Ectodermal cell (in vitro differentiated cells): ENCODE measurements at regions not wholly inside any gene's neighbourhood (a gene's known extent, or its start where the extent isn't known, plus 50 kb on each side); places are given as distances from the start of the nearest gene placed in this dataset.
"Not testable (repeated sequence)": the region's sequence is repeated elsewhere in the genome, so short reads cannot be mapped to it uniquely, and the experiment has no call there.

Source experiments
- H3K27ac ChIP-seq: 2 replicates; pipeline ENCODE4 v1.7.0; 2013; ENCODE audit warnings: mild to moderate bottlenecking, low read depth, low read length; ENCODE audit not compliant: insufficient read depth, poor library complexity, severe bottlenecking
- H3K27me3 ChIP-seq: 2 replicates; pipeline ENCODE4 v1.7.0; 2013; ENCODE audit warnings: mild to moderate bottlenecking, low read length; ENCODE audit not compliant: insufficient read depth, control insufficient read depth, poor library complexity, severe bottlenecking
- H3K36me3 ChIP-seq: one replicate; pipeline ENCODE4 v1.7.0; 2013; ENCODE audit warnings: low read length; ENCODE audit not compliant: control insufficient read depth, insufficient read depth
- H3K4me1 ChIP-seq: one replicate; pipeline ENCODE4 v1.7.0; 2013; ENCODE audit warnings: low read length; ENCODE audit not compliant: control insufficient read depth, insufficient read depth
- H3K4me3 ChIP-seq: 2 replicates; pipeline ENCODE4 v1.7.0; 2013; ENCODE audit warnings: low read depth, low read length, control low read depth; ENCODE audit not compliant: insufficient read depth
- H3K9me3 ChIP-seq: 2 replicates; pipeline ENCODE4 v1.7.0; 2013; ENCODE audit warnings: mild to moderate bottlenecking, low read length, moderate library complexity; ENCODE audit not compliant: control insufficient read depth
- WGBS, 2 experiments: methylation state at CpG; one replicate each; pipeline ENCODE4 v1.1.7; 2013; ENCODE audit warnings: missing lambda C conversion rate in 2 of 2; 5-methylcytosine and 5-hydroxymethylcytosine counted together

DNA sequence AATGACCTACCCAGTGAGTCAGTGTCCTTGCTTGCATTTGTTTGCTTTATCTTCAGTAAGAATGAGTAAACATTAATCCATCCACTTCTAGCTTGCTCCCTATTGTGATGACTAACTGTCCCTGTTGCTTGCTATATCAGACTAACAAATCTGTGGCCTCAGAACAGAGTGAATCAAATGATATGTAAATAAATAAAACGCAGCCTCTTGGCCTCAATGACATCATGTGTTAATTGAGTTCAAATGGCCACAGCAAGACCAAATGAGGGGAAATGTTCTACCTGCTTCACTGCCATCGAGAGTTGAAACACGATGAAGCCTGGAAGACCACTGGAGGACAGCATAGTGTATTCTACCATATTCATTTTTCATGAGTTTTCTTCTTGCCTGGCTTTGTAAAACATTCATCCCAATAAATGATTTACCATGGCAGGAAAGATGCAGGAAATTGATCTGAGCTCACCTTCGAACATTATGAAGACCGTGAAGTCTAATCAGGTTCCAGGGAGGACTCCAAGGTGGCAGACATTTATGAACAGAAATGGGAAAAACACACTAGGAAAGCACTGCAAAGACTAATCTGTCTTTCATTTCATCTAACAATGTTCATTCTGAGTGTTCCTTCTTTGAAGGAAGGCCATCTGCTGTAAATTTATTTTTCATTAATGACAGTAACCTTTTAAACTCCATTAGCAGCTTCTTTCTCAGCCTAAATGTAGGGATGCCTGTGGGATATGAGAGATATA, 1144.5 kb downstream of the TUSC7 start:
- 91 to 96% methylated on average over 5 of the region's 5 CpGs for WGBS, 2 experiments
- no peaks in the 10 kb centered on the region for H3K4me1 ChIP-seq
- H3K36me3 ChIP-seq, result no peaks in the 10 kb centered on the region
- no peaks in the 10 kb centered on the region for H3K27me3 ChIP-seq
- no peaks in the 10 kb centered on the region for H3K9me3 ChIP-seq
- H3K4me3 ChIP-seq, result no peak overlapping the region
- no peak overlapping the region for H3K27ac ChIP-seq

DNA sequence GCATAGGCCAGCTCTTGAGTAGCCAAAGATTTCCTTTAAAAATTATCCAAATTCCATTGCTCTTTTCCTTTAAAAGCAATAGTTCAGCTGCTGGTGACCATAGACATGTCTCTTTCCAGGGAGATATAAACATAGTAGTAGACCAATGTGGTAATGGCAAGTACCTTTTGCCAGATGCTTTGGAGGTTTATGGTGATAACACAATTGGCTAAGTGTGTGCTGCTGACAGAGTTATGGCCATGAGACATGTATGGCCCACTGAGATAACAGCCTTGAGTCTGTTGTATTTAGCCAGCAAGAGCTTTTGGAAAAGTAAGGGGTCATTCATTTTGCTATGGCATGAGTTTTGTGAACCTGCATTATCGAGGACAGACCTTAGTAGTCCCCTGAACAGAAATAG, 1146.8 kb downstream of the TUSC7 start:
- no peak overlapping the region for H3K27ac ChIP-seq
- no peak overlapping the region for H3K4me3 ChIP-seq
- no peaks in the 10 kb centered on the region for H3K9me3 ChIP-seq
- H3K27me3 ChIP-seq, result no peaks in the 10 kb centered on the region
- WGBS, 2 experiments, result 86 to 93% methylated on average over 1 of the region's 1 CpG
- H3K4me1 ChIP-seq, result no peaks in the 10 kb centered on the region
- H3K36me3 ChIP-seq, result no peaks in the 10 kb centered on the region

DNA sequence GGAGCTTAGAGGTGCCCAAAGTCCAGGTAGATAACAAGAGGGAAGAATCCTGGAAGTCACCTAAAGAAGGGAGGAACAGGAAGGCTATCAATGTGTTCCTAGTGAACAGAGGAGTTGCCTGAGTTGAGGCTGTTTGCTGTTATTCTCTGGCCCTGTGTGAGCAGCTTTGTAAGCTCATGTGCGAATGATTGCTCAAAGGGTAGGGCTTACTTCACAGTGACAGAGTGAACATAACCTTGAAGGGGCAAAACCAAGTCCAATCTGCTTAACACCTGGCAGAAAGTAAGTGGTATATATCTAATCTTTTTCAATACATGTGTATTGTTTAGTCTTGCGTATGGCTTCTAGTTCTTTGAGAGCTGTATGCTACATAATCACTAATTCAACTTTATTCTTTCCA, 1153.6 kb downstream of the TUSC7 start:
- H3K36me3 ChIP-seq, result no peaks in the 10 kb centered on the region
- no peak overlapping the region for H3K27ac ChIP-seq
- no peaks in the 10 kb centered on the region for H3K9me3 ChIP-seq
- H3K4me3 ChIP-seq, result no peak overlapping the region
- H3K27me3 ChIP-seq, result no peaks in the 10 kb centered on the region
- 100% methylated on average over 1 to 2 of the region's 2 CpGs for WGBS, 2 experiments
- no peaks in the 10 kb centered on the region for H3K4me1 ChIP-seq

DNA sequence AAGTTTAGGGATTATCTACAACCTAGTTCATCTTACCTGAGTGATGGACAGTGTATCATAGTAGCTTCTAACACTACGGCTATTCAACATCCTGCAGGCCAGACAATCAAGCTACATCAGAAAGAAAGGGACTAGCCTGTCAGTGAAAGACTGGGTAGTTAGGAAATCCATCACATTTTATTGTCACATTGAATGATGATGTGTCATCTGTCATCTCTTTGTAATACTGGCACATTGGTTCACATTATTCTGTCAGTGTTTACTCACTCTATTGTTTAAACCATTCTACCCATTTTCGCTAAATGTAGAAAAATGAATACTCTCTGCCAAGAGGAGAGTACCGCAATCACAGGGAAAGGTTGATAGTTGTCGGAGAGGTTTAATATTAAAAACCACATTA, 1155.8 kb downstream of the TUSC7 start:
- Histone ChIP-seq H3K9me3 (no peaks in the 10 kb centered on the region), H3K4me1 (no peaks in the 10 kb centered on the region), H3K36me3 (no peaks in the 10 kb centered on the region), H3K4me3 (no peak overlapping the region), H3K27ac (no peak overlapping the region), H3K27me3 (no peaks in the 10 kb centered on the region)
- WGBS, 2 experiments, result 100% methylated on average over 1 to 4 of the region's 4 CpGs

DNA sequence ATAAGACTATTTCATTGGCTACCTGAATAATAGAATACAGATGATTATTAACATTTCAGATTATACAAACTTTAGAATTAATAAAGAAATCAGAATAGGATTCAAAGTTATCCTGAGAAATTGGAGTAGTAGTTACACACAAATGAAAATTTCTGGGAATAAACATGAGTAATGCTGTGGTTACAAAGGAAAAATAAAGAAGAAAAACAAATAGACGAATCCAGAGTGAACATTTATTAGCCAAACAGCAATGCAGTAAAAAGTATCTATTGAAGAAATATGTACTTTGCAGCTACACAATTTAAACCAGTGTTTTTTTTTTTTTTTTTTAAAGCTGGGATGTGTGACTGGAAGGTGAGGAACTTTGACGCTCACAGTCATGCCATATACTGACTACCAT, 1159.2 kb downstream of the TUSC7 start:
- Histone ChIP-seq H3K4me3 (no peak overlapping the region), H3K27me3 (no peaks in the 10 kb centered on the region), H3K9me3 (no peaks in the 10 kb centered on the region), H3K27ac (no peak overlapping the region), H3K4me1 (no peaks in the 10 kb centered on the region), H3K36me3 (no peaks in the 10 kb centered on the region)
- 100% methylated on average over 1 of the region's 2 CpGs; no CpG with 5 or more reads in 1 of the 2 experiments for WGBS, 2 experiments

DNA sequence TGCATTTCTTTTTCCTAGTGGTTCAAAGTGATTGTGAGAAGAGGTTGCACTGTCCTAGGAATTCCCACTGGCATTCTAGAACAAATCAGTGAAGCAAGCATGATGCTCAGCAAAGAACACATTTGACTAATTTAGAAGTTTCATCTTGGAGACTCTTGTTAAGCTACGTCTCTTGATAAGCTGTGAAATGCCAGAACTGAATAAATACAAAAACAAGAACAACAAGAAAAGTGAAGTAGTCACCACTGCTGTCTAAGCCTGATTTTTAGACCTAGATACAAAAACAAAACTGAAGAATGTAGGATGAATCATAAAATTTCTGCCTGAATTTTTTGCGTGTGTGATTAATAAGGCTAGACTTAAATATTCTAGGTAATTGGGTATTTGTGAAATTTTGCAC, 1162.4 kb downstream of the TUSC7 start:
- Histone ChIP-seq H3K9me3 (no peaks in the 10 kb centered on the region), H3K36me3 (no peaks in the 10 kb centered on the region), H3K27me3 (no peaks in the 10 kb centered on the region), H3K4me3 (no peak overlapping the region), H3K27ac (no peak overlapping the region), H3K4me1 (peaks cover 6% of the 10 kb centered on the region)
- 97 to 100% methylated on average over 2 of the region's 2 CpGs for WGBS, 2 experiments

DNA sequence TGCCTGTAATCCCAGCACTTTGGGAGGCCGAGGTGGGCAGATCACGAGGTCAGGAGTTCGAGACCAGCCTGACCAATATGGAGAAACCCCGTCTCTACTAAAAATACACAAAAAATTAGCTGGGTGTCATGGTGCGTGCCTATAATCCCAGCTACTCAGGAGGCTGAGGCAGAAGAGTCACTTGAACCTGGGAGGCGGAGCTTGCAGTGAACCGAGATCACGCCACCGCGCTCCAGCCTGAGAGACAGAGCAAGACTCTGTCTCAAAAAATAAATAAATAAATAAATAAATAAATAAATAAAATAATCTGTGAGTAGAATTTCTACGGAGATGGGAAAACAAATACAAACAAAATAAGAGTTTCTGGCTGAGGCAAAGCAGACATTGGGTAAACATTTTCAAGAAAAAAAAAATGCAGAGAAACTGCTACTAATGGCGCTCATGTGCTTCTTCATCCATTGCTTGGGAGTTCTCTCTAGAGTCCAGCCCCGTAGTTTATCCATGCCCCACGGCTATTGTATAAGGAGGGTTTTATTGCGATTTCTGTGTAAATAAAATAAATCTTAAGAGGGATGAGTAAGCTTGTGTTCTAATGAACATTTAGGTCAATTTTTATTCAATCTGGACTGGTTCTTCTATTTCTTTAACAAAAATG, 1161.9 kb downstream of the IGSF11 start:
- H3K27ac ChIP-seq, result not testable (repeated sequence)
- 89 to 95% methylated on average over 12 to 14 of the region's 15 CpGs for WGBS, 2 experiments

DNA sequence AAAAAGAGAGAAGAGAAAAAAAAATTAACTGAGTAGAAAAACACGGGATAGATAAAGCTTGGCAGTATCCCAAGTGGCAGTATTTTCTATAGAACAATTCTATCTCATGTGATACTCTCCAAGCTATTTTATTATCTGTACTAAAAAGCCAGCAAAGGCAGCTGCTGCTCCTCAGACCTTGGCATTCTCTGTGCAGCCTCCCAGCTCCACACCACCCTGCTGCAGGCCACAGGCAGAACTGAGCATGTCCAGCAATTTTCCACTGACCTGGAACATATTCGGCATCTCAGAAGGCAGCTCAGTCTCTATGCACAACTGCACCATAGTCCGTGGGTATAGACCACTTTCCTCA, 1161.4 kb downstream of the IGSF11 start:
- no peak overlapping the region for H3K27ac ChIP-seq
- no peaks in the 10 kb centered on the region for H3K36me3 ChIP-seq
- WGBS, 2 experiments, result 89 to 96% methylated on average over 3 of the region's 3 CpGs
- no peaks in the 10 kb centered on the region for H3K9me3 ChIP-seq
- no peaks in the 10 kb centered on the region for H3K27me3 ChIP-seq
- peaks cover 6% of the 10 kb centered on the region for H3K4me1 ChIP-seq
- no peak overlapping the region for H3K4me3 ChIP-seq

More for the DNA sequence above, 1161.9 kb downstream of the IGSF11 start:
- not testable (repeated sequence) for H3K4me1 ChIP-seq, H3K4me3 ChIP-seq, H3K27me3 ChIP-seq, H3K36me3 ChIP-seq, H3K9me3 ChIP-seq

DNA sequence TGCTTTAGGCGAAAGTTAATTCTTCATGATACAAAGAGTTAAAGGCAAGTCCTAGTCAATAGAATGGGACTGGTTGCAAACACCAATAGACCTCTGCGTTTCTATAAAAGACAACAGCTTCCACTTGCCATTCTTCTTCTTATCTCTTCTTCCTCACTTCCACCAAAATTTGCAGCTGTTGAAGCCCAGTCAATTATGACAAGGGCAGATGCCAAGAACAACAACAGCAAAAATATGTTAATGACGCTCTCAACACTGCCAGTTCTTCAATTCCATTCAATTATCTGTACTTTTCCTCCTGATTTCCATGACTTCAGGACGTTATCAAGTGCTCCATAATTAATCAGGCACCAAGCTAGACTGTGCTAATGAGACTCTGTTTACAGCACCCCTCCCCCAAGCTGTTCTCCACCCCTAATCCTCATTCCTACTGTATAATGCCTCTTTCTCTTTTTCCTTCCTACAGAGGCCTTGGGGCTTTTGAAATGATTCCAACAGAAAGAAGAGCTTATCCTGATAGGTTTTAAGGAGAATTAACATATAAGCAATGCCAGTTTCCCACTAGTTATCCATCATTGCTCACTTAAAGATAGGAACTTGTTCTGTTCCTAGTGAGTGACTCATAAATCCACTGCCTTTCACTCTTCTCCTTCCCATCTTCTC, 1160.5 kb downstream of the IGSF11 start:
- Histone ChIP-seq H3K36me3 (no peaks in the 10 kb centered on the region), H3K4me1 (peaks cover 6% of the 10 kb centered on the region), H3K27ac (no peak overlapping the region), H3K27me3 (no peaks in the 10 kb centered on the region), H3K4me3 (no peak overlapping the region), H3K9me3 (no peaks in the 10 kb centered on the region)
- 76 to 78% methylated on average over 4 of the region's 4 CpGs for WGBS, 2 experiments
